ENCODE measurements at regions not wholly inside any gene's neighbourhood (a gene's known extent, or its start where the extent isn't known, plus 50 kb on each side); places are given as distances from the start of the nearest gene placed in this dataset.
"Not testable (repeated sequence)": the region's sequence is repeated elsewhere in the genome, so short reads cannot be mapped to it uniquely, and the experiment has no call there.

DNA sequence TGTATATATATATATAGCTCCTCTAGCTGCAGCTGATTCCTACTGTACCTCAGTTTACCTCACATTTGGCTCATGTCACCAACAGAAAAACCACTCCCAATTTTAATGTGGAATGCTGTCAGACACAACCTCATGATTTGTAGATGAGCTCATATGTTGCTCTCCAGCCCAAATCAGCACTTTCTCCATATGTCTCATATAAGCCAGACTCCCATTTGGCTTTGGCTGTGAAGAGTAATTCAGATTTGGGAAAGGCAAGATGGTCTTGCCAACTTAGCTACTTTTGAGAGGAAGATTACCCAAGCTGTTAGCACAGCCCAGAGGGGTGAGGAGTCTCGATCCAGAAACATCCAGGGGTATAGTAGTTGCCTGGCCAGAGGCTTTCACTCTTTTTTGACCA, 342.2 kb upstream of the NT5E start:
- no peak overlapping the region for H3K4me3 ChIP-seq (ENCODE audit: low read depth, low read length)
- no peaks in the 10 kb centered on the region for H3K36me3 ChIP-seq (ENCODE audit: insufficient read depth, low read length)
- H3K27me3 ChIP-seq (ENCODE audit: insufficient read depth, low read length): no peaks in the 10 kb centered on the region
- no peaks in the 10 kb centered on the region for H3K79me2 ChIP-seq (ENCODE audit: control insufficient read depth, insufficient read depth, low read length, unreplicated experiment)
- no peak overlapping the region for H2AFZ ChIP-seq (ENCODE audit: low read length, unreplicated experiment)
- no peak overlapping the region for H3K27ac ChIP-seq (ENCODE audit: low read depth, low read length)
- peaks cover 3% of the 10 kb centered on the region for H3K4me1 ChIP-seq (ENCODE audit: control insufficient read depth, insufficient read depth, low read length, unreplicated experiment)

DNA sequence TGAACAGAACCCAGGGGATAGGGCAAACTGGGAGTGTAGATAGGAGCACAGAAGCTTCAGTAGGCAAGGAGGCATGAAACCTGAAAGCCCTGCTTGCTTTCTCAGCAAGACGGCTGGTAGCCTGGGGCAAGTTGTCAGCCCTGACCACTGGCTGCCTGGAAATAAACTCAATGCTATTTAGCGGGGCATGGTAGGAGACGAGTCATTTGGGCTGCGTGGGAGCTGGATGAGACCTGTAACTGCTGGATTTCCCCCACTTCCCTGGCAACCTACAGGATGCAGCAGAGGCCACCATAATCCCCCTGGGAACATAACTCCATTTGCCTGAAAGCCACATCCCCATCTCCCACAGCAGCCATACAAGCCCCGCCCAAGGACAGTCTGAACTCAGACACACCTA, 332.6 kb upstream of the TBX18 start:
- H3K4me1 ChIP-seq (ENCODE audit: control insufficient read depth, insufficient read depth, low read length, unreplicated experiment): no peaks in the 10 kb centered on the region
- no peaks in the 10 kb centered on the region for H3K79me2 ChIP-seq (ENCODE audit: control insufficient read depth, insufficient read depth, low read length, unreplicated experiment)
- H3K36me3 ChIP-seq (ENCODE audit: insufficient read depth, low read length): no peaks in the 10 kb centered on the region
- H3K27me3 ChIP-seq (ENCODE audit: insufficient read depth, low read length): peaks cover 6% of the 10 kb centered on the region; the same call in 1 of the 2 replicates
- no peak overlapping the region for H3K4me3 ChIP-seq (ENCODE audit: low read depth, low read length)
- H3K27ac ChIP-seq (ENCODE audit: low read depth, low read length): no peak overlapping the region
- no peak overlapping the region for H2AFZ ChIP-seq (ENCODE audit: low read length, unreplicated experiment)

DNA sequence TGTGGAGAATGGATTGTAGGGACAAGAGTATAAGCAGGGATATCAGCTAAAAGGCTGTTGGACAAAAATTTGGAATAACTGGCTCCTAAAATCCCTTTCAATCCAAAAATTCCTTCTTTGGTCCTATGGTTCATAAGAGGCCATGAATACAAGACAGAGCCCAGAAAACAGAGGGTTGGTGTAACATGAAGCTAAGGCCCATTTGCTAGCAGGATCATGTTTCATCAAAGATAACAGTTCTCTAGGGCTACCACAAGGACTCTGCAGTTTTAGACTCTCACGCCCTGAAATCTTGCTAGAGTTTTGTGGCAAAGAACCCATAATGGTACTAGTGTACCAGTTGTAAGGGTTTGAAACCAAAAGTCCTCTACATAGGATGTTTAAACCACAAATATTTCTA, 327.8 kb upstream of the TBX18 start:
- H3K27ac ChIP-seq (ENCODE audit: low read depth, low read length): no peak overlapping the region
- no peaks in the 10 kb centered on the region for H3K79me2 ChIP-seq (ENCODE audit: control insufficient read depth, insufficient read depth, low read length, unreplicated experiment)
- H3K4me1 ChIP-seq (ENCODE audit: control insufficient read depth, insufficient read depth, low read length, unreplicated experiment): no peaks in the 10 kb centered on the region
- H3K36me3 ChIP-seq (ENCODE audit: insufficient read depth, low read length): no peaks in the 10 kb centered on the region
- H3K4me3 ChIP-seq (ENCODE audit: low read depth, low read length): no peak overlapping the region
- H3K27me3 ChIP-seq (ENCODE audit: insufficient read depth, low read length): no peaks in the 10 kb centered on the region
- no peak overlapping the region for H2AFZ ChIP-seq (ENCODE audit: low read length, unreplicated experiment)

DNA sequence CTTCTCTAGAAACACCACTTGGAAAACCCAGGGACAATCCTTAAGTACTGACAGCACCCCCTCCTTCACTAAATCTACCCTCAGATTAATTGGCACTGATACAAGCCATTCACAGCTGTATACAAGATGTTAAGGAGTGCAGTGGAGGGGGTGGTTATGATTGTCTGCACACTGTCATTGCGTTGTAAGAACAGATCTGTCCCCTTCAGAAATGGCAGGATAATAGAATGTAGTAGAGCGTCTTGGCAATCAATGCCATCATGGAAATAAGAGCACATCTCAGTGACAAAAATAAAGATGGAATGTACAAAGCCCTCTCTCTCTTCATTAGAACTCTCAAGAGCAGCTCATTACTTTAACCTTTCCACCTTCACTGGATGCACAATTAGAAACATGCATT, 324.9 kb upstream of the TBX18 start:
- Histone ChIP-seq H2AFZ (ENCODE audit: low read length, unreplicated experiment) (no peak overlapping the region), H3K27me3 (ENCODE audit: insufficient read depth, low read length) (no peaks in the 10 kb centered on the region), H3K4me3 (ENCODE audit: low read depth, low read length) (no peak overlapping the region), H3K36me3 (ENCODE audit: insufficient read depth, low read length) (no peaks in the 10 kb centered on the region), H3K79me2 (ENCODE audit: control insufficient read depth, insufficient read depth, low read length, unreplicated experiment) (no peaks in the 10 kb centered on the region), H3K27ac (ENCODE audit: low read depth, low read length) (no peak overlapping the region), H3K4me1 (ENCODE audit: control insufficient read depth, insufficient read depth, low read length, unreplicated experiment) (no peaks in the 10 kb centered on the region)

DNA sequence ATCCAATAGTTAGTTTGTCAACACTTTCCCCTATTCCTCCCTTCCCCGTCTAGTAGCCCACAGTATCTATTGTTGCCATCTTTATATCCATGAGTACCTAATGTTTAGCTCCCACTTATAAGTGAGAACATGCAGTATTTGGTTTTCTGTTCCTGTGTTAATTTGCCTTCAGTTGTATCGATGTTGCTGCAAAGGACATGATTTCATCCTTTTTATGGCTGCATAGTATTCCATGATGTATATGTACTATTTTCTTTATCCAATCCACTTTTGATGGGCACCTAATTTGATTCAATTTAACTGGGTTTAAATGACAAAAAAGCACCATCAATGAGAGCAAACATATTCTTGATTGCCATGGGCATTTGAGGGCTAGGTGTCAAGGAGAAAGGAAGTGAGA, 321.5 kb upstream of the TBX18 start:
- no peaks in the 10 kb centered on the region for H3K4me1 ChIP-seq (ENCODE audit: control insufficient read depth, insufficient read depth, low read length, unreplicated experiment)
- no peak overlapping the region for H2AFZ ChIP-seq (ENCODE audit: low read length, unreplicated experiment)
- no peak overlapping the region for H3K27ac ChIP-seq (ENCODE audit: low read depth, low read length)

DNA sequence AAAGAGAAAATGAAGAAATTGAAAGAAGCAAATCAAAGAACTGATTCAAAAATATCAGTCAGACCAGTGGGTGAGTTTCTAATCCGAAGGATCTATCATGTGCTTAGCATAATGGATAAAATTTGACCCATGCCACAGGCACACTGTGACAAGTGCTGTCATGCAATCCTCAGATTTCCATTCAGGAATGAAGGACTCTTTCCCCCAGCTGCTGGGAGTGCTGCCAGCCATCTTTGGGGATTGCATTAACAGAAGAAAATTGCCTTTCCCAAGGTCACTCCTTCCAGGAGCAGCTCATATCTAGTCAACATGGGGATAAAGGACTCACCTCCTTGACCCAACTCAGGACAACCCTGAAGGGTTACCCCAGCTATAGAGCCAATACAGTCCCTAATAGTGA, 316.7 kb upstream of the TBX18 start:
- no peak overlapping the region for H3K27ac ChIP-seq (ENCODE audit: low read depth, low read length)
- no peaks in the 10 kb centered on the region for H3K36me3 ChIP-seq (ENCODE audit: insufficient read depth, low read length)
- H3K4me3 ChIP-seq (ENCODE audit: low read depth, low read length): no peak overlapping the region
- H3K4me1 ChIP-seq (ENCODE audit: control insufficient read depth, insufficient read depth, low read length, unreplicated experiment): peaks cover 23% of the 10 kb centered on the region
- H2AFZ ChIP-seq (ENCODE audit: low read length, unreplicated experiment): no peak overlapping the region
- H3K27me3 ChIP-seq (ENCODE audit: insufficient read depth, low read length): no peaks in the 10 kb centered on the region
- H3K79me2 ChIP-seq (ENCODE audit: control insufficient read depth, insufficient read depth, low read length, unreplicated experiment): no peaks in the 10 kb centered on the region

More for the DNA sequence above, 321.5 kb upstream of the TBX18 start:
- H3K79me2 ChIP-seq (ENCODE audit: control insufficient read depth, insufficient read depth, low read length, unreplicated experiment): no peaks in the 10 kb centered on the region
- no peaks in the 10 kb centered on the region for H3K27me3 ChIP-seq (ENCODE audit: insufficient read depth, low read length)
- no peaks in the 10 kb centered on the region for H3K36me3 ChIP-seq (ENCODE audit: insufficient read depth, low read length)
- no peak overlapping the region for H3K4me3 ChIP-seq (ENCODE audit: low read depth, low read length)

DNA sequence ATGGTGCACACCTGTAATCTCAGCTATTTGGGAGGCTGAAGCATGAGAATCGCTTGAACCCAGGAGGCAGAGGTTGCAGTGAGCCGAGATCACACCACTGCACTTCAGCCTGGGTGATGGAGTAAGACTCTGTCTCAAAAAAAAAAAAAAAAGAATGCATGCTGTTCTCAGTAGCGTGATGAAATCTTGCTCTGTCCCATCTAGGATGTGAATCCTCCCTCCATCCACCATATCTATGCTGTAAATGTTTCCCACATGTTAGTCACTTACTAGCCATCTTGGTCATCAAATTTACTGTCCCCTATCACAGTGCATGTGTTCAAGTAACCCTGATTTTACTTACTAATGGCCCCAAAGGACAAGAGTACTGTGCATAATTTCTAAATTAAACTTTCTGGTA, 315.4 kb upstream of the TBX18 start:
- Histone ChIP-seq H3K36me3 (ENCODE audit: insufficient read depth, low read length) (no peaks in the 10 kb centered on the region), H3K27me3 (ENCODE audit: insufficient read depth, low read length) (no peaks in the 10 kb centered on the region)

DNA sequence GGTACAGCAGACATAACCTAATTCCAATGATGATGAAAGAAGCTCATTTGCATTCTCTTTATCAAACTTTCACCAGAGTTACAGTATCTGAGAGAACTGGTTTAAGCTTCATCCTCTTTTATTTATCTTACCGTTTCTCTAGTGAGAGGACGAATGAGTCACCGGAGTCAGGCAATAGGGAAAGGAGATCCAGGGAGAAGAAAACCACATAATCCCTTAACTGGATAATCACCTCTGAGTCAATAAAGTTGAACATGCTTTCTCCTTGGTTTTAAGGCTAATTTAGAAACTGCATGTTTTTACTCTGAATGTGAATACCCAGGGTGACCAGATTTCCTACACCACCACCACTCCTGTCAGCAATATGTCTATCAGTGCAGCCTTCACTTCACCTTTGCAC, 313.7 kb upstream of the TBX18 start:
- Histone ChIP-seq H3K4me3 (ENCODE audit: low read depth, low read length) (peak overlapping the region; percentile 43; the same call in 1 of the 2 replicates), H3K79me2 (ENCODE audit: control insufficient read depth, insufficient read depth, low read length, unreplicated experiment) (no peaks in the 10 kb centered on the region), H3K36me3 (ENCODE audit: insufficient read depth, low read length) (no peaks in the 10 kb centered on the region), H3K27me3 (ENCODE audit: insufficient read depth, low read length) (no peaks in the 10 kb centered on the region), H2AFZ (ENCODE audit: low read length, unreplicated experiment) (peak overlapping the region; percentile 46), H3K27ac (ENCODE audit: low read depth, low read length) (peak overlapping the region; percentile 64), H3K4me1 (ENCODE audit: control insufficient read depth, insufficient read depth, low read length, unreplicated experiment) (peaks cover 23% of the 10 kb centered on the region)

More for the DNA sequence above, 315.4 kb upstream of the TBX18 start:
- Histone ChIP-seq H3K79me2 (ENCODE audit: control insufficient read depth, insufficient read depth, low read length, unreplicated experiment) (no peaks in the 10 kb centered on the region), H3K27ac (ENCODE audit: low read depth, low read length) (no peak overlapping the region), H2AFZ (ENCODE audit: low read length, unreplicated experiment) (no peak overlapping the region), H3K4me1 (ENCODE audit: control insufficient read depth, insufficient read depth, low read length, unreplicated experiment) (peaks cover 23% of the 10 kb centered on the region), H3K4me3 (ENCODE audit: low read depth, low read length) (no peak overlapping the region)

DNA sequence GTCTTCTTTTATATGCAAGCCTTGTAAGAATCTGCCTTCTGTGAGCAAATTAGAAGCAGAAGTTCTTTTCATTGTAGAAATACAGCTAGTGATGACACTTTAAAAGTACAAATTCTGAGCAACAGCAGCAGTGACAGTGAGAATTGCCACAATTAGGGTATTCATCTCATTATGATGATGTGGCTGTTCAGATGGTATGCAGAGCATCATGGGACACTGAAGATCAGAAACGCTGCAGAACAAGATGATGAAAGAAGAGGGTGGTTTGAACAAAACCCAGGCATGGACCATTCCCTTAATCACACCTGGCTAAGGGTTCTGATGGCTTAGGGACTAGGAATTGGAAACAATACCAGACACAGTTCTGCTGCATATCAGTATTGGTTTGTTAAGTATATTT, 312.7 kb upstream of the TBX18 start:
- Histone ChIP-seq H3K27me3 (ENCODE audit: insufficient read depth, low read length) (no peaks in the 10 kb centered on the region), H3K27ac (ENCODE audit: low read depth, low read length) (no peak overlapping the region), H3K79me2 (ENCODE audit: control insufficient read depth, insufficient read depth, low read length, unreplicated experiment) (no peaks in the 10 kb centered on the region), H2AFZ (ENCODE audit: low read length, unreplicated experiment) (peak overlapping the region; percentile 46), H3K4me1 (ENCODE audit: control insufficient read depth, insufficient read depth, low read length, unreplicated experiment) (peaks cover 23% of the 10 kb centered on the region), H3K4me3 (ENCODE audit: low read depth, low read length) (no peak overlapping the region), H3K36me3 (ENCODE audit: insufficient read depth, low read length) (no peaks in the 10 kb centered on the region)

DNA sequence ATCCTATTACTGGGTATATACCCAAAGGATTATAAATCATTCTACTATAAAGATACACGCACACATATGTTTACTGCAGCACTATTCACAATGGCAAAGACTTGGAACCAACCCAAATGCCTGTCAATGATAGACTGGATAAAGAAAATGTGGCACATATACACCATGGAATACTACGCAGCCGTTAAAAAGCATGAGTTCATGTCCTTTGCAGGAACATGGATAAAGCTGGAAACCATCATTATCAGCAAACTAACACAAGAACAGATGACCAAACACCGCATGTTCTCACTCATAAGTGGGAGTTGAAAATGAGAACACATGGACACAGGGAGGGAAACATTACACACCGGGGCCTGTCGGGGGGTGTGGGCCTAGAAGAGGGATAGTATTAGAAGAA, 307.4 kb upstream of the TBX18 start:
- not testable (repeated sequence) for H3K4me1 ChIP-seq (ENCODE audit: control insufficient read depth, insufficient read depth, low read length, unreplicated experiment); H3K36me3 ChIP-seq (ENCODE audit: insufficient read depth, low read length); H3K27ac ChIP-seq (ENCODE audit: low read depth, low read length); H3K4me3 ChIP-seq (ENCODE audit: low read depth, low read length); H3K79me2 ChIP-seq (ENCODE audit: control insufficient read depth, insufficient read depth, low read length, unreplicated experiment); H2AFZ ChIP-seq (ENCODE audit: low read length, unreplicated experiment); H3K27me3 ChIP-seq (ENCODE audit: insufficient read depth, low read length)

DNA sequence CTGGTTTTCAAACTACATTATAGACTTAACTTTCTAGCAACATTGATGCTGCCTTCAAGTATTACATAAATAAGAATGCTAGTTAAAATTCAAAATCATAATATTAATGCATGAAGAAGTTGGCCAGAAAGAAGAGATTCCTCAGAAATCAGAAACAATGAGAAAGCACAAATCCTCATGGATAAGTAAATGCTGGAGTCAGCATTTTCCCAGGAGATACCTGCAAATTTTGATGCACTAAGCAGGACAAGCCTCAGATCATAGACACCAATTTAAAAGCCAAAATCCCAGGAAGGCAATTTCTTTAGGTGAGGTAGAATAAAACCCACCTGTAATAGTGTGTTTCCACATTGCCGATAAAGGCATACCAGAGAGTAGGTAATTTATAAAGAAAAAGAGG, 305.2 kb upstream of the TBX18 start:
- Histone ChIP-seq H3K79me2 (ENCODE audit: control insufficient read depth, insufficient read depth, low read length, unreplicated experiment) (no peaks in the 10 kb centered on the region), H3K4me3 (ENCODE audit: low read depth, low read length) (no peak overlapping the region), H3K4me1 (ENCODE audit: control insufficient read depth, insufficient read depth, low read length, unreplicated experiment) (peaks cover 12% of the 10 kb centered on the region)

More for the DNA sequence above, 305.2 kb upstream of the TBX18 start:
- Histone ChIP-seq H3K27me3 (ENCODE audit: insufficient read depth, low read length) (no peaks in the 10 kb centered on the region), H3K36me3 (ENCODE audit: insufficient read depth, low read length) (no peaks in the 10 kb centered on the region), H2AFZ (ENCODE audit: low read length, unreplicated experiment) (no peak overlapping the region), H3K27ac (ENCODE audit: low read depth, low read length) (no peak overlapping the region)

Measured in ACC112 (cell line).